ENCODE measurements at regions not wholly inside any gene's neighbourhood (a gene's known extent, or its start where the extent isn't known, plus 50 kb on each side); places are given as distances from the start of the nearest gene placed in this dataset.

GRCh38 chr2:41293491-41293890 is 754.3 kb upstream of the PKDCC start:
- TF ChIP-seq CTCF (IDR thresholded peaks at IDR 0.05 in 8 of 11, conservative IDR thresholded peaks at IDR 0.05 in 3 of 11) = no peak
- TF ChIP-seq POLR2A (IDR thresholded peaks at IDR 0.05) = no peak
